ENCODE measurements at regions not wholly inside any gene's neighbourhood (a gene's known extent, or its start where the extent isn't known, plus 50 kb on each side); places are given as distances from the start of the nearest gene placed in this dataset.

DNA sequence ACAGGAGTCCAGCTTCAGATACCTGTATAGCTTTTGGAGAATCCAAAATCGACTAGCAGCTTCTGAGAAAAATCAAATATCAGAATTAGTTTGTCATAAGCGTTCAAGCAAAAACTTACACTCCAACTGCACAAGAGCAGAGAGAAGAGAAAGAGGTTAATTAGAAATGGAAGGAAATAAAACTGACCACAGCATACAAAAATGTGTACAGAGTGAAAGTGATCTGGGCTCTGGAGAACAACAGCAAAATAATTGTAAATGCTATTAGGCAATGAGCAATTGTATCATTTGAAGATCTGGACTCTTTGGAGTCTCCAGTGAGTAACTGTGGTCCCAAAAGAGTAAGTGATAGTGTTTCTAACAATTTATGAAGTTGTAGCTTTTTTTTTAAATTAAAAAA is 867.3 kb downstream of the TRIB2 start:
- TF ChIP-seq BMI1 (IDR thresholded peaks at IDR 0.05; ENCODE audit: borderline replicate concordance) (no peak), HDAC2 (IDR thresholded peaks at IDR 0.05) (no peak), MTA3 (IDR thresholded peaks at IDR 0.05; ENCODE audit: borderline replicate concordance, low read length) (no peak), ZNF274 (IDR thresholded peaks at IDR 0.05; ENCODE audit: insufficient read depth, insufficient read length) (no peak), TCF3 (IDR thresholded peaks at IDR 0.05; ENCODE audit: borderline replicate concordance, insufficient read depth, low read depth, low read length) (no peak), SREBF1 (IDR thresholded peaks at IDR 0.05; ENCODE audit: low read length) (no peak)
- TF ChIP-seq, protein P1, sequence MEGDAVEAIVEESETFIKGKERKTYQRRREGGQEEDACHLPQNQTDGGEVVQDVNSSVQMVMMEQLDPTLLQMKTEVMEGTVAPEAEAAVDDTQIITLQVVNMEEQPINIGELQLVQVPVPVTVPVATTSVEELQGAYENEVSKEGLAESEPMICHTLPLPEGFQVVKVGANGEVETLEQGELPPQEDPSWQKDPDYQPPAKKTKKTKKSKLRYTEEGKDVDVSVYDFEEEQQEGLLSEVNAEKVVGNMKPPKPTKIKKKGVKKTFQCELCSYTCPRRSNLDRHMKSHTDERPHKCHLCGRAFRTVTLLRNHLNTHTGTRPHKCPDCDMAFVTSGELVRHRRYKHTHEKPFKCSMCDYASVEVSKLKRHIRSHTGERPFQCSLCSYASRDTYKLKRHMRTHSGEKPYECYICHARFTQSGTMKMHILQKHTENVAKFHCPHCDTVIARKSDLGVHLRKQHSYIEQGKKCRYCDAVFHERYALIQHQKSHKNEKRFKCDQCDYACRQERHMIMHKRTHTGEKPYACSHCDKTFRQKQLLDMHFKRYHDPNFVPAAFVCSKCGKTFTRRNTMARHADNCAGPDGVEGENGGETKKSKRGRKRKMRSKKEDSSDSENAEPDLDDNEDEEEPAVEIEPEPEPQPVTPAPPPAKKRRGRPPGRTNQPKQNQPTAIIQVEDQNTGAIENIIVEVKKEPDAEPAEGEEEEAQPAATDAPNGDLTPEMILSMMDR (IDR thresholded peaks at IDR 0.05 in 2 of 3, conservative IDR thresholded peaks at IDR 0.05 in 1 of 3; ENCODE audit: control insufficient read depth in 2 of 3, extremely low read depth in 1 of 3, insufficient read depth in 1 of 3, low read depth in 3 of 3, low read length in 3 of 3), result no peak
- TF ChIP-seq, protein P2, sequence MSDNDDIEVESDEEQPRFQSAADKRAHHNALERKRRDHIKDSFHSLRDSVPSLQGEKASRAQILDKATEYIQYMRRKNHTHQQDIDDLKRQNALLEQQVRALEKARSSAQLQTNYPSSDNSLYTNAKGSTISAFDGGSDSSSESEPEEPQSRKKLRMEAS (IDR thresholded peaks at IDR 0.05; ENCODE audit: low read depth, low read length), result no peak
